A673 (cell line): ENCODE measurements at regions not wholly inside any gene's neighbourhood (a gene's known extent, or its start where the extent isn't known, plus 50 kb on each side); places are given as distances from the start of the nearest gene placed in this dataset.

Experiments used
- BruUV-seq: library from RNA; stranded (reverse); fragments of 400-500 nt; replicated peaks from 2 replicates; lab custom pipeline; 2021; lab: Mats Ljungman, UMichigan
- CTCF ChIA-PET: fragments of 300-600 bp; sonication (Branson Sonifier 250); formaldehyde crosslinking; loops from one replicate; lab custom pipeline; 2022; ENCODE audit warnings: antibody characterized with exemption; lab: Charles Lee
- POLR2A ChIA-PET: fragments of 300-600 bp; sonication (Branson Sonifier 250); formaldehyde crosslinking; loops from one replicate; lab custom pipeline; 2022; ENCODE audit warnings: antibody characterized with exemption; ENCODE audit not compliant: low non-redundant PET; lab: Charles Lee
- DNase-seq: peaks from one replicate; pipeline ENCODE4 v3.0.0-alpha.2; 2015; ENCODE audit warnings: low spot score
- H3K27ac ChIP-seq: fragments of 200-600 bp; sonication (generic); 2 replicates; pipeline ENCODE4 v1.5.1; 2016; ENCODE audit warnings: mixed run types, low read depth, mild to moderate bottlenecking, mixed read lengths, antibody characterized with exemption, low read length; ENCODE audit not compliant: poor library complexity, severe bottlenecking
- H3K27me3 ChIP-seq: fragments of 200-600 bp; sonication (generic); replicated peaks from 2 replicates; pipeline ENCODE4 v1.6.1; 2017; ENCODE audit warnings: mixed run types, low read depth, mild to moderate bottlenecking, mixed read lengths, antibody characterized with exemption, low read length; ENCODE audit not compliant: insufficient read depth, poor library complexity
- H3K36me3 ChIP-seq: fragments of 200-600 bp; sonication (generic); 2 replicates; pipeline ENCODE4 v1.6.1; 2016; ENCODE audit warnings: mixed run types, mild to moderate bottlenecking, mixed read lengths, antibody characterized with exemption, low read length; ENCODE audit not compliant: insufficient read depth, poor library complexity, severe bottlenecking
- H3K4me1 ChIP-seq: fragments of 200-600 bp; sonication (generic); 2 replicates; pipeline ENCODE4 v1.6.1; 2017; ENCODE audit warnings: mixed run types, mild to moderate bottlenecking, mixed read lengths, antibody characterized with exemption, low read length; ENCODE audit not compliant: insufficient read depth, poor library complexity, severe bottlenecking
- H3K4me3 ChIP-seq: fragments of 200-600 bp; sonication (generic); 2 replicates; pipeline ENCODE4 v1.5.1; 2016; ENCODE audit warnings: low read depth, mixed run types, mild to moderate bottlenecking, mixed read lengths, low read length; ENCODE audit not compliant: poor library complexity, severe bottlenecking
- H3K9me3 ChIP-seq: fragments of 200-600 bp; sonication (generic); 2 replicates; pipeline ENCODE4 v1.6.1; 2016; ENCODE audit warnings: mixed run types, low read depth, mild to moderate bottlenecking, mixed read lengths, antibody characterized with exemption, low read length; ENCODE audit not compliant: poor library complexity, severe bottlenecking
- CTCF ChIP-seq: fragments of 300-800, 200-600 bp; sonication (generic); conservative IDR thresholded peaks from 2 replicates; pipeline ENCODE4 v1.5.1; 2017; ENCODE audit warnings: low read depth, mild to moderate bottlenecking, antibody characterized with exemption, low read length, moderate library complexity, mixed read lengths
- EZH2 ChIP-seq: fragments of 200-600 bp; sonication (generic); IDR thresholded peaks from 2 replicates; pipeline ENCODE4 v1.6.1; 2017; ENCODE audit warnings: borderline replicate concordance, low read depth, mild to moderate bottlenecking, mixed read lengths, antibody characterized with exemption, low read length; ENCODE audit not compliant: poor library complexity, severe bottlenecking
- intact Hi-C: fragments of 100-400 bp; cut with micrococcal nuclease; formaldehyde crosslinking; loops from one replicate; pipeline ENCODE4 v1.10.0; 2022; ENCODE audit not compliant: unreplicated experiment

DNA sequence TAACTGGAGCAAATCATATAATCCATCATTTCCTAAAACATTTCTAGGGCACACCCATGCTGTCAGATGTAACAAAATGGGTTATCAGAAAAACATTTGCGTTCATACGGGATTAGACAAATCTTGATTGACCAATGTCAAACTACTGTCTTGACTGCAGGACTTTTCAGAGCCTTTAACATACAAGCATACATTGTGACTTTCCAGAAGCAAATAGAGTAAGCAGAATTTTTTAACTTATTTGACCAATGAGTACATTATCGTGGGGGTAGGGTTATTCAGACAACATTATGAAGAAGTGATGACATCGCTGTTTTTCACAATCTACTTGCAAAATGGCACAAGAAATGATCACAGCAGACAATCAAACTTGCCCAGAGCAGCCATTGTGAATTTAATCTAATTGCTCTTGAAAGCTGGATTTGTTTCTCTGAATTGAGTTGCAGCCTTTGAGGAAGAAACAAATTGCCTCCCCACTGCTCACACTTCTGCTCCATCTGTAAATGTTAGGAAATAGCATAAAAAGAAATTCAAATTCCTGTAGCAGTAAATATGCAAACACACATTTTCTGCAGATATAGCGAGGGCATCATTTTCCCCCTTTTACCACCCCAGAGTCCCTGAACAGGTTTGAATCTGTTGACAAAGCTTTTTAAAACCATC lies 133.0 kb upstream of the DOK5 start:
- DNase-seq, result no peak
- CTCF ChIA-PET, result no interaction called here
- Histone ChIP-seq H3K36me3 (no peaks in the 10 kb centered on the region), H3K27ac (no peak overlapping the region), H3K27me3 (no peaks in the 10 kb centered on the region), H3K4me1 (peaks cover 22% of the 10 kb centered on the region), H3K4me3 (no peak overlapping the region), H3K9me3 (no peaks in the 10 kb centered on the region)
- intact Hi-C loops, result no loop called here
- POLR2A ChIA-PET, result no interaction called here
- BruUV-seq, result no TSS peak
- no peak for TF ChIP-seq EZH2
- TF ChIP-seq CTCF, result no peak

- POLR2A ChIA-PET, result no interaction called here
- intact Hi-C loops, result no loop called here
Measured at GRCh38 chr20:54343099-54343498, 132.3 kb upstream of the DOK5 start.

DNA sequence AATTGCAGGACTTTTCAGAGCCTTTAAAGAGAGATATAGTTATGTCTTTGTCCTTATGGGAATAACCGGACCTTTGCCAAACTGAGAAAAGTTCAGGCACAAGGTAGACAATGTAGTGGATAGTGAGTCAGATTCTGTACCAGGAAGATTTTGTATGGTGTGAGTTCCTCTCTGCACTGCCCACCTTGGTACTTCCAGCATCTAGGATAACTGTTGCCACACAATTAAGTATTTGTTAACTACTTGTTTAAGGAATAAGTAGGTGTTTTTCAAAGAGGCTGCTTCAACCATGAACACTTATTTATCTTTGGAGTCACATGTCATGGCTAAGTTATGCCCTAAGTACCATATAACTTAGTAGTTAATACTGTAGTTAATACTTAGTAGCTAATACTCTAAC lies 131.8 kb upstream of the DOK5 start:
- H3K27ac ChIP-seq, result no peak overlapping the region
- no peaks in the 10 kb centered on the region for H3K9me3 ChIP-seq
- H3K27me3 ChIP-seq, result no peaks in the 10 kb centered on the region
- CTCF ChIA-PET, result no interaction called here
- H3K4me3 ChIP-seq, result no peak overlapping the region
- TF ChIP-seq CTCF (no peak), EZH2 (no peak)
- POLR2A ChIA-PET, result no interaction called here
- BruUV-seq, result no TSS peak
- intact Hi-C loops, result no loop called here
- no peaks in the 10 kb centered on the region for H3K36me3 ChIP-seq
- DNase-seq, result no peak
- H3K4me1 ChIP-seq, result peaks cover 22% of the 10 kb centered on the region

More at GRCh38 chr20:54343099-54343498, 132.3 kb upstream of the DOK5 start:
- CTCF ChIA-PET, result no interaction called here
- Histone ChIP-seq H3K27me3 (no peaks in the 10 kb centered on the region), H3K4me3 (no peak overlapping the region), H3K27ac (no peak overlapping the region), H3K4me1 (peaks cover 22% of the 10 kb centered on the region), H3K9me3 (no peaks in the 10 kb centered on the region), H3K36me3 (no peaks in the 10 kb centered on the region)
- TF ChIP-seq EZH2 (no peak), CTCF (no peak)
- DNase-seq, result no peak
- BruUV-seq, result no TSS peak
